Loucy (cell line): ENCODE measurements at regions not wholly inside any gene's neighbourhood (a gene's known extent, or its start where the extent isn't known, plus 50 kb on each side); places are given as distances from the start of the nearest gene placed in this dataset.

Source experiments
- H2AFZ ChIP-seq: fragments of 200-600 bp; sonication (generic); 2 replicates; pipeline ENCODE4 v1.6.0; 2016; ENCODE audit warnings: antibody characterized with exemption, mild to moderate bottlenecking, low read length, moderate library complexity
- H3F3A ChIP-seq: fragments of 200-600 bp; 2 replicates; pipeline ENCODE4 v1.6.0; 2016; ENCODE audit warnings: antibody characterized with exemption, low read depth, mild to moderate bottlenecking
- H3K27me3 ChIP-seq: fragments of 200-600 bp; sonication (generic); 2 replicates; pipeline ENCODE4 v1.6.1; 2014; ENCODE audit warnings: low read length, mild to moderate bottlenecking; ENCODE audit not compliant: insufficient read depth, poor library complexity, severe bottlenecking
- H3K36me3 ChIP-seq: fragments of 200-600 bp; sonication (generic); 2 replicates; pipeline ENCODE4 v1.6.1; 2016; ENCODE audit warnings: low read length; ENCODE audit not compliant: insufficient read depth
- H3K4me1 ChIP-seq: fragments of 200-600 bp; sonication (generic); 2 replicates; pipeline ENCODE4 v1.5.1; 2014; ENCODE audit warnings: low read length, mild to moderate bottlenecking; ENCODE audit not compliant: insufficient read depth, poor library complexity, severe bottlenecking
- H3K4me2 ChIP-seq: fragments of 200-600 bp; sonication (generic); 2 replicates; pipeline ENCODE4 v1.6.0; 2014; ENCODE audit warnings: antibody characterized with exemption, low read length, low read depth, mild to moderate bottlenecking; ENCODE audit not compliant: poor library complexity, severe bottlenecking
- H3K4me3 ChIP-seq: fragments of 200-600 bp; sonication (generic); 2 replicates; pipeline ENCODE4 v1.5.1; 2014; ENCODE audit warnings: low read length, mild to moderate bottlenecking, mixed read lengths; ENCODE audit not compliant: poor library complexity, severe bottlenecking
- H3K79me2 ChIP-seq: fragments of 200-600 bp; sonication (generic); 2 replicates; pipeline ENCODE4 v1.6.1; 2014; ENCODE audit warnings: low read length; ENCODE audit not compliant: insufficient read depth
- H3K9ac ChIP-seq: fragments of 200-600 bp; sonication (generic); 2 replicates; pipeline ENCODE4 v1.6.0; 2014; ENCODE audit warnings: mild to moderate bottlenecking, low read depth, low read length, moderate library complexity; ENCODE audit not compliant: poor library complexity, severe bottlenecking
- H3K9me2 ChIP-seq: fragments of 200-600 bp; sonication (generic); replicated peaks from 2 replicates; pipeline ENCODE4 v1.6.1; 2016; ENCODE audit warnings: low read depth, low read length, mixed read lengths
- H3K9me3 ChIP-seq: fragments of 200-600 bp; sonication (generic); 2 replicates; pipeline ENCODE4 v1.6.1; 2014; ENCODE audit warnings: mild to moderate bottlenecking, antibody characterized with exemption, low read length, low read depth; ENCODE audit not compliant: insufficient read depth
- H4K20me1 ChIP-seq: fragments of 200-600 bp; sonication (generic); 2 replicates; pipeline ENCODE4 v1.6.0; 2014; ENCODE audit warnings: antibody characterized with exemption, low read length, mild to moderate bottlenecking; ENCODE audit not compliant: insufficient read depth, poor library complexity, severe bottlenecking
- EZH2phosphoT487 ChIP-seq: fragments of 200-600 bp; IDR thresholded peaks from 2 replicates; pipeline ENCODE4 v1.6.1; 2018; ENCODE audit warnings: antibody characterized with exemption, mild to moderate bottlenecking, moderate library complexity, borderline replicate concordance
- TF ChIP-seq, protein P1 (sequence below): fragments of 200-600 bp; sonication (generic); conservative IDR thresholded peaks from 2 replicates; pipeline ENCODE4 v1.5.1; 2014; ENCODE audit warnings: mild to moderate bottlenecking, antibody characterized with exemption, low read length

DNA sequence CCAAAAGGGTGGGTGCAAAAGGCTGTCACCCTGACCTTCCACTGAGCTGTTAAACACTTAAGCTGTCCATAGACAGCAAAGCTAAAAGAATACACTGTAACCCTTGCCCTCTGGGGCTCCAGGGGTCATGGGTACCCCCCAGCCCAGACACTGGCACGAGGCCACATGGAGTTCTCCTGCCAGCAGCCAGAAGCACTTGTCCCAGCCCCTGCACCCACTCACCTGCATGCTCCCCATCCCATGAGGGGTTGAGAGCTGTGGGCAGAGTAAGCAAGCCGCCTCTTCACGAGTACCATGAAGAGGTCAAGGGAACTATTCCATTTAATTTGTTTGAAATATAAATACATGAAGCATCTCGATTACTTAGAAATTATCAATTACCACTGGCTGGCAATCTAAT lies 867.1 kb upstream of the ZEB2 start:
- Histone ChIP-seq H4K20me1 (no peaks in the 10 kb centered on the region), H3K79me2 (no peaks in the 10 kb centered on the region), H2AFZ (no peak overlapping the region), H3K27me3 (no peaks in the 10 kb centered on the region), H3K4me1 (no peaks in the 10 kb centered on the region), H3K9me2 (no peaks in the 10 kb centered on the region), H3F3A (no peaks in the 10 kb centered on the region), H3K9me3 (no peaks in the 10 kb centered on the region), H3K9ac (no peak overlapping the region), H3K4me2 (no peak overlapping the region), H3K36me3 (no peaks in the 10 kb centered on the region), H3K4me3 (no peak overlapping the region)
- TF ChIP-seq, protein P1, sequence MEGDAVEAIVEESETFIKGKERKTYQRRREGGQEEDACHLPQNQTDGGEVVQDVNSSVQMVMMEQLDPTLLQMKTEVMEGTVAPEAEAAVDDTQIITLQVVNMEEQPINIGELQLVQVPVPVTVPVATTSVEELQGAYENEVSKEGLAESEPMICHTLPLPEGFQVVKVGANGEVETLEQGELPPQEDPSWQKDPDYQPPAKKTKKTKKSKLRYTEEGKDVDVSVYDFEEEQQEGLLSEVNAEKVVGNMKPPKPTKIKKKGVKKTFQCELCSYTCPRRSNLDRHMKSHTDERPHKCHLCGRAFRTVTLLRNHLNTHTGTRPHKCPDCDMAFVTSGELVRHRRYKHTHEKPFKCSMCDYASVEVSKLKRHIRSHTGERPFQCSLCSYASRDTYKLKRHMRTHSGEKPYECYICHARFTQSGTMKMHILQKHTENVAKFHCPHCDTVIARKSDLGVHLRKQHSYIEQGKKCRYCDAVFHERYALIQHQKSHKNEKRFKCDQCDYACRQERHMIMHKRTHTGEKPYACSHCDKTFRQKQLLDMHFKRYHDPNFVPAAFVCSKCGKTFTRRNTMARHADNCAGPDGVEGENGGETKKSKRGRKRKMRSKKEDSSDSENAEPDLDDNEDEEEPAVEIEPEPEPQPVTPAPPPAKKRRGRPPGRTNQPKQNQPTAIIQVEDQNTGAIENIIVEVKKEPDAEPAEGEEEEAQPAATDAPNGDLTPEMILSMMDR, result no peak

- Histone ChIP-seq H3K9me3 (no peaks in the 10 kb centered on the region), H3K9ac (no peak overlapping the region), H3K4me1 (no peaks in the 10 kb centered on the region), H3K9me2 (no peaks in the 10 kb centered on the region), H3K27me3 (no peaks in the 10 kb centered on the region), H4K20me1 (no peaks in the 10 kb centered on the region), H3K4me2 (no peak overlapping the region), H3K4me3 (no peak overlapping the region), H3K36me3 (no peaks in the 10 kb centered on the region), H3F3A (no peaks in the 10 kb centered on the region), H2AFZ (no peak overlapping the region), H3K79me2 (no peaks in the 10 kb centered on the region)
- no peak for TF ChIP-seq EZH2phosphoT487
- TF ChIP-seq, protein P1, result no peak
Measured at GRCh38 chr2:145383961-145384360, 864.0 kb upstream of the ZEB2 start.

DNA sequence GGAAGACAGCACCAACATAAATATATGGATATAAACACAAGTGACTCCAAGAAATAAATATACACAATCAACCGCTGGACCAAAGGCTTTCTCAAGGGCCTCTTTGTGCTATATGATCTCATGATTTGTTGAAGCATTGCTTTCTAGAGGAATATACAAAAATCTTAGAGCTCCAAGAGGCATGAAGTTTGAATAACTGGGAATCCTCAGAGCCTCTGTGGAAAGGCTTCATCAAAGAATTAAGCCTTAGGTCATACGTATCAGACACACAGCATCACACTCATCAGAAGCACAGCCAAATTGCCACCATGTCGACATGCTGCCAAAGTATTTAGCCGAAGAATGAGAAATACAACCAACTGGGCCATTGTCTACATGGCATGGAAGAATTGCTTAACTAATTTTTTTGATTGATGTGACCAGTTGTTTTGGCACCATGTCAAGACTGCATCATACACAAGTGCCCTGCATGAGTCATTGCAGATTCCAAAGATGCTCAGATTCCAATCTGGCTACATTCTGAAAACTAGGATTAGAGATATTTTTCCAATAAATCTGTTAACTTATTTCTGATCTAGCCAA lies 860.6 kb upstream of the ZEB2 start:
- no peaks in the 10 kb centered on the region for H3K4me1 ChIP-seq
- no peak overlapping the region for H3K4me2 ChIP-seq
- H3K79me2 ChIP-seq, result no peaks in the 10 kb centered on the region
- no peaks in the 10 kb centered on the region for H3K9me2 ChIP-seq
- no peaks in the 10 kb centered on the region for H4K20me1 ChIP-seq
- no peak for TF ChIP-seq EZH2phosphoT487
- TF ChIP-seq, protein P1, result no peak
- no peaks in the 10 kb centered on the region for H3K27me3 ChIP-seq
- H3K36me3 ChIP-seq, result no peaks in the 10 kb centered on the region
- no peak overlapping the region for H3K4me3 ChIP-seq
- no peaks in the 10 kb centered on the region for H3K9me3 ChIP-seq
- H3F3A ChIP-seq, result no peaks in the 10 kb centered on the region
- H2AFZ ChIP-seq, result no peak overlapping the region
- no peak overlapping the region for H3K9ac ChIP-seq
